Ishikawa (cell line): ENCODE measurements at regions not wholly inside any gene's neighbourhood (a gene's known extent, or its start where the extent isn't known, plus 50 kb on each side); places are given as distances from the start of the nearest gene placed in this dataset.

Experiments
- FOXM1 ChIP-seq: IDR thresholded peaks from 2 replicates; pipeline ENCODE4 v1.6.1; 2012; ENCODE audit warnings: low read depth, borderline replicate concordance
- TAF1 ChIP-seq: IDR thresholded peaks from 2 replicates; pipeline ENCODE4 v1.6.1; 2012; ENCODE audit warnings: low read depth, mild to moderate bottlenecking
- ZBTB7A ChIP-seq: IDR thresholded peaks from 2 replicates; pipeline ENCODE4 v1.6.1; 2012; ENCODE audit warnings: low read depth

DNA sequence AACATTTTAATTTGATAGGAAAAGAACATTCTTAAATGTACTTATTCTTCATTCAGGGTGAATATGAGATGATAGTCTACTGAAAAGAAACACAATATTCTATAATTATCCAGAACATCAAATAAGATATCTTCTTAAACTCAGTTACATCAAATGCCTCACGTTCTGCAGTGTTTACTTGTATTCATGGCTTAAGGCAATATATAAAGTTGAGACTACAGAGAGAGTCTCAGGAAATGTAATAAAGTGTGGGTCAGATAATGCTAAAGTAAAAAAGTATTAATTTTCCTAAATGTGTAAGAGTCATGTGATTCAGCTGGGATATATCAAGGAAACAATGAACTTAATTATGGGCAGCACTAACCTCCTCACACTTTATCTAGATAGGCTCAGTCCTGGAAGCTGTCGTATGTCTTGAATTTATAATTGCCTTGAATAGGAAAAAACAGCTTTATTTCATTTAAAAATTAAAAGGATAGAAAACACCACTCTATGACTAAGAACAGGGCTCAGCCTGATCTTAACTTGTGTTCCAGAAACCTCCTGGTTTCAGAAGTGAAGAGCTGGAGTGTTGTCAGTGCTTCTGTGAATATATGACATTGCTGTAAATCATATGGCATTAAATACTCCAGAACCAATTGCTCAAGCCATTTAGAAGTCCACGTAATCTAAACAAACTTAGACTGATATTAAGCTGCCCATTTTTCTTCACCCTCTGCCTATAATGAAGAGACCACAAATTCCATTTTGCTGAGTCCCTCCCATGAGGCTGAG, 240.2 kb downstream of the FSIP2 start:
- TF ChIP-seq FOXM1 = no peak
- no peak for TF ChIP-seq TAF1
- no peak for TF ChIP-seq ZBTB7A
